ENCODE measurements at regions not wholly inside any gene's neighbourhood (a gene's known extent, or its start where the extent isn't known, plus 50 kb on each side); places are given as distances from the start of the nearest gene placed in this dataset.
"Not testable (repeated sequence)": the region's sequence is repeated elsewhere in the genome, so short reads cannot be mapped to it uniquely, and the experiment has no call there.

DNA sequence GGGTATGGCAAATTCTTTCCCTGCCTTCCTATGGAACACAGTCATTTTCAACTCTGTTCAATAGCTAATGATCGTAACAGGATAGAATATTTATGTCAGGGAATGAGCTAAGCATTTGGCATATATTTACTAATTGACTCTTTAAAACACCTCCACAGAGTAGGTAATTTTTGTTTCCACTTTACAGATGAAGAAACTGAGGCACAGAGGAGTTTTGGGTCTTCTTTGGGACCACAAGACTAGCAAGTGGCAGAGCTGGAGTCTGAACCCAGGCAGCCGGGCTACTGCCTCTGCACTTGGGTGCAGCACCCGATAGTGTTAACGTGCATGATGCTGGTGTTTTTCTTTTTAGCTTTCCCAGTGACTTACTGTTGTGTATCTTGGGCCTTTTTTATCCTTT is 384.0 kb downstream of the SFMBT2 start:
- no peak for DNase-seq

DNA sequence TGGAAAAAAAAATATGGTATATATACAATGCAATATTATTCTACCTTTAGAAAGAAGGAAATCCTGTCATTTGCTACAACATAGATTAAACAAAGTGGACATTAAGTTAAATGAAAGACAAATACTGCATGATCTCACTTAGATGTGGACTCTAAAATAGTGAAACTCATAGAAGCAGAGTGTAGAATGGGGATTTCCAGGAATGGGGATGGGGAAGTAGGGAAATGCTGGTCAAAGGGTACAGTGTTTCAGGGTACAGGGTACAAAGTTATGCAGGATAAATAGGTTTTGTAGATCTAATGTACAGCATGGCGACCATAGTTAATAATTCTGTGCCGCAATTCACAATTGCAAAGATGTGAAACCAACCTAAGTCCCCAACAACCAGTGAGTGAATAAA is 385.5 kb downstream of the SFMBT2 start:
- DNase-seq: no peak

DNA sequence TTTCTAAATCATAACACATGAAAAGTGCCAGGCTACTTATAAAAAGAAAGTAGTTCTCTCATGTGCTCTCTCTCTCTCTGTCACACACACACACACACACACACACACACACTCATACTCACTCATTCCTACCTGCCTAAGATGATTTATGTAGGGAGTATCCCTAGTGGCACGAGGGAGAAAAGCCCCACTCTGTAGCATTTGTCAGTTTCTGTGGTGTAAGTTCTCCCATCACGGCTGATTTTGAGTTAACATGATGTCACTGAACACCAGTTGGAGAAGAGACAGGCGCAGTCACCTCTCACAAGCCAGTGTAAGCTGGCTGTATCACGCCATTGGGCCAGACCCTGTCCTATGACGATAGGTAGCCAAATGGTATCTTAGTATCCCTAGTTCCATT is 395.4 kb downstream of the SFMBT2 start:
- no peak for DNase-seq

DNA sequence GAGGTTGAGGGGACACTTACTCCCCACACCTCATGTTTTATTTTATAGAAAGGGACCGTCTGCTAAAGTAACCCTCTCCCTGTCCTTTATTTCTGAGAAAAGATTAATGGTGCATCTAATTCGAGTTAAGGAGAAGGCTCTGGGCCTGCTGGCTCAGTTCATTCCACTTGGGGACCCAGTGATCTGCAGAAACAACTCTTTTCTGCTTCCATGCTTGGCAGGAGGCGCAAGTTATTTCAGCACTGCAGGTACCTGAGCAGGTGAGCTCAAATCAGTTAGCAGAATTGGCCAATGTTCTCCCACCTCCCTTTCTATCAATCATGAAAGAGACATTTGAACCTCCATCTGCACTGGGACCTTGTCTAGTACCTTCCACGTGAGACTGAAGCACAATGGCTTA is 396.1 kb downstream of the SFMBT2 start:
- DNase-seq: no peak

DNA sequence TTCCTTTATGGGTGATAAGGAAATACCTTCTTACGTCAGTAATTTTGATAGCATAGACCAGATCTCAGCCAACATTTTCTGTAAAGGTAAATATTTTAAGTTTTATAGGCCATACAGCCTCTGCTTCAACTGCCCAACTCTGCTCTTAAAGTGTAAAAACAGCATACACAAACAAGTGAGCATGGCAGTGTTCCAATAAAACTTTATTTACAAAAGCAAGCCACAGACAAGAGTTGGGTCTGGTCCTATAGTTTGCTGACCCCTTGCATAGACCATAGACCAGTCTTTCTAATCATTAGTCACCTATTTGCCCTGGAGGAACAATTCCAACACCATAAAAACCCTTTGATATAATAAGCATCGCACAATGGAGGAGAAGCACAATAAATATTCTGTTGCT is 398.8 kb downstream of the SFMBT2 start:
- no peak for DNase-seq

DNA sequence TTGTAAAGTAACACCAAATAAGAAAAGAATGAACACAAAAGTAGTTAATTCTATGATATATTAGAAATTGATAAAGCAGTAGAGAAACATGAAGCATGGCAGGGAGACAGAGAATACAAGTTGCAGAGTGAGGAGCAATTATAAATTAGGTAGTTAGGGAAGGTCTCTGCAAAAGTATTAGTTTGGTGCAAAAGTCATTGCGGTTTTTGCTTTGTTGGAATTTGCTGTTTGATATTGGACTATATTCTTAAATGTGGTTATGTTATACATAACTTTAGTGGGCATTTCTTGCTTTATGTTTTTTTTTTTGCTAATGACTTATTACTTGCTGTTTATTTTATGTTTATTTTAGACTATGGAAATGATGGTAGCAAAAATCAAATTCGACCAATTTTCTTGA is 402.2 kb downstream of the SFMBT2 start:
- DNase-seq: no peak

DNA sequence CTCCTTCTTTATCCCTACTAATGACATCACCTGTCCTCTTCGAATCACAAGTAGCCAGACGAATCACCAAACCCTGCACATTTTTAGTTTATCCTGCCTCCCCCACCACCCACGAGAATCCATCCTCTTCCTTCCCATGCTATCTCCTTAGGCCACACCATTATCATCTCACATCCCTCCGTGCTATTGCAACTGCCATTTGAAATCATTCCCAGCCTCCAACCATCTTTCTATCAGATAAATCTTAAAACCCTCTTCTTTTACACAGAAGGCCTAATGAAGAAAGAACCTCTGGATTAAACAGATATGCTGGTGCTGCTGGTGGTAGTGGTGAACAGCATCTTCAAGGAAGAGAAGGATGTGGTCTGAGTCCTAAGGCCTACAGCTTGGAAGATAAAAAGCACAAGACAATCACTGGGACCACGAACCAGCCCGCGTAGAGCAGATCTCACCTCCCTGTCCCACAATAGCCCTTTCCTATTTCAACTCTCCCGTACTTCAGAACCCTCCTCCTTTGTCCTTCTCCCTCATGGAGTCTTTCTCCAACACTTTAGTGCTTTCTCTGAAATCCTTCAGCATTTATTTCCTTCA is 403.1 kb downstream of the SFMBT2 start:
- DNase-seq: no peak

DNA sequence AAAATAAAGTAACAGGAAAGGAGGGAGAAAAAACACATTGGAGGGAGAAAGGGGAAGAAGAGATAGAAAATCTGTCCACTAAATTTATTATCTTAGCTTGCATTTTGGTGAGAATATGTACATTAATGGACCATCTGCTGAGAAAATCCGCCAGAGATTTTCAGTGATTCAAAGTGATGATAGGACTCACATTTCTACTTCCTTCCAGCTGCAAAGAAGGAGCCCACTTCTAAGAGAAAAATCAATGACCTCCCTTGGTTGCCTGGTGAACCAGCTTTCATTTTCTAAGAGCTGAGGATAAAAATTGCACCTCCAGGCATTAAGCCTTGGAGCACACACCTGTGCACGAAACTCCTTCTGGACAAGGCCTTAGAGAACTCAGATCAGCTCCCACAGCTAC is 404.3 kb downstream of the SFMBT2 start:
- DNase-seq: no peak

DNA sequence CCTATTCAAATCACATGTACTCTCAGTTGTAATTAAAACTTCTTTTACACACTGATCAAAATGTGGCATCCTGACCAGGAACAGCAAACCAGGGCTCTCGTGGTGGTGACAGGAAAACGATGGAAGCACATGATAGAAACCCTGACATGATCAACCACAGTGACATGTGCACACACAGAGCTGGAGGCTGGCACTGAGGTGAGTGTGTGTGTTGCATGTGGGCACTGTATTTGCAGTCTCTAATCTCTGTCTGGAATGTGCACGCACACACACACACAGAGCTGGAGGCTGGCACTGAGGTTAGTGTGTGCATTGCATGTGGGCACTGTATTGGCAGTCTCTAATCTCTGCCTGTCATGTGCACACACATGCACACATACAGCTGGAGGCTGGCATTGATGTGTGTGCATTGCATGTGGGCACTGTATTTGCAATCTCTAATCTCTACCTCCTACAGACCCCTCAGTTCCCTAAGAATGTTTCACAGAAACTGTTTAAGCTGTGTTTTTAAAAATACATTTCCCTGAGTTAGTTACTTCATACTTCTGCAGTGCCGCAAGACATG is 406.9 kb downstream of the SFMBT2 start:
- no peak for DNase-seq

DNA sequence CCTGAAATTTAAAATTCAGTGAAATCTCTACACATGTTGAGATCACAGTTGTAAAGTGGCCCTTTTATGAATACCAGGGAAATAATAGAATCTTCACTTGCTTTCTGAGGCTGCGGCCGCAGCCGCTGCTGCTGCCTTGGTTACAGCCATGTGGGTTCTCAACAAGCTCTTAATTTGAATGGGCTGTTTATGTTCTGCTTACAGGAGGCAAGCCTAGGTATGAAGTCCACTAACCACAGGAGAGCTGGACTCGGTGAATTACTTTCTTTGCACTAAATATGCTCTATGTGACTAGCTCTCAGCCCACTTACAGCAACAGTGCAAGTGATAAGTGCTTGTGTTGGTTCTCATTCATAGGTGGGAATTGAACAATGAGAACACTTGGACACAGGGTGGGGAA is 410.8 kb downstream of the SFMBT2 start:
- no peak for DNase-seq

DNA sequence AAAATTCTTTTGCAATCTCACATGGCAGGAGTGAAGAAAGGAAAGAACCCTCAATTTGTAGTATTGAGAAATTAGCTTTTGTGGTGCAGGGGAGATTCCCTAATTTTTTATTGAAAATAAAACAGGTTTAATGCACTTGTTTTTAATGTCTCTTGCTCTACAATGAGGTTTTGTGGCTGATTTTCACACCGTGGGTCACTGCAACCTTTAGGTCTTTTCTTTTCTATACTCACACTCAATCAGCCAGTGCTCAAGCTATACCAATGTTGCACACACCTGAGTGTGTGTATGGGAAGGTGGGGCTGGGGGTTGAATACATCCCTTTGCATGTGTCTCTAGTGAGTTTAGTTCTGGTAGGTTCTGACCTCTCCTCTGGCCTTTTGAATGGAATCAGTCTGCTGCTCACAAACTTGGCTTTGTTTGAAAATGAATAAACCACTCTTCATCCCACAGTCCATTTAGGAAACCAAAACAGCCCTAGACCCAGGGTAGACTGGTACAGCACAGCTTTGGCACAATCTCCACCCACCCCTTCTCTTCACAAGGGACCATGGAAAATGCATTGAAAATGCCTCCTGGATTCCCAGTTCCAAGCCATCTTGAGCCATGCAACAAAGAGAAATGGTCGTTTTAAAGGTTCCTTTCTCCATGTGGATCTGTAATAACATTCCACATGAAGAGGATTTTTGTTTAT is 411.5 kb downstream of the SFMBT2 start:
- no peak for DNase-seq

DNA sequence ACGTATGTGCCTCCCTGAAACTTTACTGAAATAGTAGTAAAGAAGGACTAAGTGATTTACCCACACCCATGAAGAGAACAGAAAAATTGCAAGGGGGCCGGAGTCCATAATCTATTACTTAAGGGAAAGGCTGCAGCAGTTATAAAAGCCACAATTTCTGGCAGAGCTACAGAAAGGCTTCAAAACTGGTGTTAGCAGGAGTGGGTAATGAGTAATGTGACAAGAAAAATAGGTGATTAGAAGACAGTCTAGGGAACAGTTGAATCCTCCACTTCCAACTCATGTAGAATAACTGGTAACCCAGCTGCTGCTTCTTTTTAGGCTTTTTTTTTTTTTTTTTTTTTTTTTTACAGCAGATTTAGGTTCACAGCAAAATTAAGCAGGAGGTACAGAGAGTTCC is 413.3 kb downstream of the SFMBT2 start:
- no peak for DNase-seq

DNA sequence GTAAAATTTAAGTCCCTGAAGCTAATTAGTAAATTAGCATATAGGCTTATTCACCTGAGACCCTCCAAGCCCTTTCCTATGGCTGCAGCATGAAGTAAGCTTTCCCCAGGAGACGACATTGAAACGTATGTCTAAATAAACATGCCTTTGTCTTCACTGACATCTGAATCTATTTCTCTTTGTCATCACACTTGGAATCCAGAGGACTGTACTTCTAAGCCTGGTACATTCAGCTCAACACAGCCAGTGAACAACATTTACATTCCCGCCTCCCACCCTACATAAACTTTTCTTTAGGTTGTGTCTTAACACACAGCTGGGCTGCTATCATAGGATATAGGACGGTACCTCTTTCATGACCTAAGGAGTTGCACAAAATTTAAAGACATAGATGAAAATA is 414.4 kb downstream of the SFMBT2 start:
- no peak for DNase-seq

DNA sequence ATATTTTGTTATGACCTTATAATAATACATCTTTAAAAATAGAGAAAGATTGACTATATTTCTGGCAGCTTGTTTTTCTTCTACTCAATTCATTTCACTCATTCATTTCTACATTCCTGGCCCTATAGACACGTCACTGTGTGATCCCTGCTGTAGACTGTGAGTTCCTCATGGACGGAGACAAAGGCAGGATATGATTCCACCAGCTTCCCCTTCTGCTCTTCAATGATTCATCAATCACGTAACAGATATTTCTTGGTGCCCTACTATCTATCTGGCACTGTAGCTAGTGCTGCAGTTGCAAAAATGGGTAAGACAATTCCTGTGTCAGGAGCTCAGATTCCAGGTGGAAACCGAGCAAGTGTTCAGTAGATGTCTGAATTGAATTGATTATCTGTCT is 415.0 kb downstream of the SFMBT2 start:
- no peak for DNase-seq

DNA sequence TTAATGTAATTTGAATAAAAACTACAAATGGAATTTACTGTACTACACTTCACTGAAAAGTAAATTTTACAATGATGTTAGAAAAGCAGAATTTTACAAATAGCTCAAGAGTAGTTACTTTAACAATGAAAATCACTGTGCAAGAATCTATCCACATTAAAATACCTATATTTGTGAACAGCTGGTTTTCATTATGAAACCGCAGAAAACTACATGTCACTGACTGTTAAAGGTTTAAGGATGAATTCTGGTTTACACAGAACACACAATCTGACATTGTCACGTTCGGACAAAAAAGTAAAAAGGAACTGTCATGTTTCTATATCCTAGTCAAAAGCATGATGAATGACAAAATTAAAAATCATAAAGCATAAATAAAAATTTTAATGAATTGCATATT is 415.3 kb upstream of the PRKCQ start:
- no peak for DNase-seq

DNA sequence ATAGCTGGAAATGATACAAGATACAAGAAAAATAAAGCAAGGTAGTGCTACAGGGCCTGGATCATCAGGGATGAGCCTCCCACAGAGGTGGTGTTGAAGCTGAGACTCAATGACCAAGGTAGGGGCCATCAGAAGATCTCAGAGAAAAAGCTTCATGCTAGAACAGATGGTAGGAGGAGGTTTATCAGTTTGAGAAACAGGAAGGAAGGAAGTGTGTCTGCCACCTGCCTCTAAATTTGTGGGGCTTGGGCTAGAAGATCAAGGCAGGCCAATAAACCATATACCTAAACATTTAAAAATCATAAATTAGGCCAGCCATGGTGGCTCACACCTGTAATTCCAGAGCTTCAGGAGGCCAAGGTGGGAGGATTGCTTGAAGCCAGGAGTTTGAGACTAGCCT is 410.8 kb upstream of the PRKCQ start:
- DNase-seq: no peak

DNA sequence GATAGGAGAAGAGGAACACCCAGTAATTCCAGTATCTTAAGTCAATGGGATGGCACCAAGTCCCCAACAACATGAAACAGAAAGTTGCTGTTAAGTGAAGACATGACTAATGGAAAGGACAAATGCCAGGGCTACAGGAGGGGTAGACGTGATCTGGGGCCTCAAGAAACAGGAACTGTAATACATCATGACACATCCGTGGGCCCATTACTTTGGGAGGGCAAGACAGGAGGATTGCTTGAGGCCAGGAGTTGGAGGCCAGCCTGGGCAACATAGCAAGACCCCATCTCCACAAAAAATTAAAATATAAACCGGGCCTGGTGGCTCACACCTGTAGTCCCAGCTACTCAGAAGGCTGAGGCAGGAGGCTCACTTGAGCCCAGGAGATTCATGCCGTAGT is 408.6 kb upstream of the PRKCQ start:
- DNase-seq: no peak

DNA sequence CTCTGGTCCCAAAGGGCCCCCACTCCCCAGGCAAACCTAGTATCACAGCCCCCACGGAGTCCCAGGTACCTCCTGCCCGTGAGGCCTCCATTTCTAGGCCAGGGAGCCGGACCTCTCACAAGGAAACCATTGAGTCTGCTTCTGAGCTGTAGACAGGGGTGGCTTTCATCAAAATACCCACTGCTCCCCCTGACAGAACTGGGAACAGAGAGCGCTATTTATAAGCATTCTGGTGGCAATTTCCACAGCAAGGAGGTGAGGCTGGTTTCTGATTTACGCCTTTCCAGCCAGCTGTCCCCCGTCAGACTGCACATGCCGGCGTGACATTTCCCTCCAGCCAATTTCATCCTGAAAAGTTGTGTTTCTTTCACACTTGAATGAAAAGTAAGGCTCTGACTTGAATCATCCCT is 407.5 kb upstream of the PRKCQ start:
- DNase-seq: no peak

DNA sequence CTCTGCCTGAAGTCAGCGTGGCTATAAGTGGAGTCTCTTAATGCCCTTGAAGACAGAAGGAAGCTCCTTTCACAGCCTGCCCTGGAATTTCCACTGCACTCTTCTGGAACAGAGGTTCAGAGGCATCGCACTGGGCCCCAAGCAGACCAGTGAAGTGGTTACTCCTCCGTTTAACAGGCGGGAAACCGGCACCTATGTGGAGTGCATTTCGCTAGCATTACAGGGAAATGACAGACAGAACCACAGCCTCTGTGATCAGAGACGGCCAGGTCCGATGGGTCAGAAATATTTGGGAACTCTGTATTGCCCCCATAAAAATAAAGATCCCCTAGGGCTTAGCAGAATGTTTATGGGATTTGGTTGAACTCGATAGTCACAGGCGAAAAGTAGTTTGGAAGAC is 406.9 kb upstream of the PRKCQ start:
- no peak for DNase-seq

DNA sequence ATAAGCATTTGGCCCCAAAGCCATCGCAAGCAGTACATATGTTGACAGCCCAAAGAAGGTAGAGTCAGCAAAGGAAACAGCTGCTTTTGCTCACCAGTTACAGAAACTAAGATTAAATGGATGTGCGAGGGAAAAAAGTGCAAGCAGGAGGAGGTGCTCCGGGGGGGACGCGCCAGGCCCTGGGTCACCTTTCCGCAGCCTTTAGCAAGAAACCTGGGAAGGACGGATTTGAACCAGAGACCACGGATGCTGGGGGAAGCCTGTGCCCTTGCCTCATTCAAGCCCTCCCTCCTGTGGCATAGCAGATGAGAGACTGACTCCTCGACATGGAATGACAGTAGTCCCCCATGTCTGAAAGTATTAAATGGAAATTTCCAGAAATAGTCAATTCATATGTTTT is 405.6 kb upstream of the PRKCQ start:
- no peak for DNase-seq

DNA sequence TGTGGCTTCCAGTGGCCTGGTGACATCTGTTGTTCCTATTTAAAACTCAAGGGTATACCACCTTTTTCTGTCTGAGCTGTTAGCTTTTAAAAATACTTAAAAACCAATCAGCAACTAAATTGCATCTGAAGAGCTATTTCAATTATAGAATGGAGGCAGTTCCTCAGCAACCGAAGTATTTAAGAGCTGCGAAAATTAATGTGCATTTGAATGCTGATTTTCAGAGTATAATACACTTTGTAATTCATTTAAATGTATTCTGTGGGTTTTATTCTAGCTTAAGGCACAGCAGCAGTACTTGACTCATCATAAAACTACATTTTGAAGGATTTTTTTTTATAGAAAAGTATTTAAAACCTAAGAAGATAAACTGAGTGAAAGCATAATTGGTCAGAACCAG is 404.9 kb upstream of the PRKCQ start:
- no peak for DNase-seq

DNA sequence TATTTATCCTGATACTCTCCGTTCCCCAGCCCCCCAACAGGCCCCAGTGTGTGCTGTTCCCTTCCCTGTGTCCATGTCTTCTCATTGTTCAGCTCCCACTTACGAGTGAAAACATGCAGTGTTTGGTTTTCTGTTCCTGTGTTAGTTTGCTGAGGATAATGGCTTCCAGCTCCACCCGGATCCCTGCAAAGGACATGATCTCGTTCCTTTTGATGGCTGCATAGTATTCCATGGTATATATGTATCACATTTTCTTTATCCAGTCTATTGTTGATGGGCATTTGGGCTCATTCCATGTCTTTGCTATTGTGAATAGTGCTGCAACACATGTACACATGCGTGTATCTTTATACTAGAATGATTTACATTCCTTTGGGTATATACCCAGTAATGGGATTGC is 403.9 kb upstream of the PRKCQ start:
- not testable (repeated sequence) for DNase-seq

DNA sequence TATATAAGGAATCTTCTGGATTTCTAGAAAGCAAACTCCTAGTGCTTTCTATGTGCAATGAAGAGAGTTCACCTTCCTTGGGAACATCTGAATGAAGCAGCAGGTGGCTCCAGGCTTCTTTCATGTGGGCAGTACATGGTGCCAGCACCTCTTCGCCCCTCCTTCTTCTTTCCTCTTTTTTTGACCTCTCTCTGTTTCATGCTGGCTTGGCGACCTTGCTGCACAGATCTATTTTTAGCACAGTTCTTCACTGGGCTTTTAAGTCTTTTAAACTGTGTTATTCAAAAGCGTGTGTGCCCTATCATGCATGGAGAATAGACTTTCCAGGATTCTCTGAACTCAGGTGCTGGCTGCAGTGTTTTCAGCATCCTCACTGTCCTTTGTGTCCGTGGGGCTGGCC is 400.3 kb upstream of the PRKCQ start:
- no peak for DNase-seq

DNA sequence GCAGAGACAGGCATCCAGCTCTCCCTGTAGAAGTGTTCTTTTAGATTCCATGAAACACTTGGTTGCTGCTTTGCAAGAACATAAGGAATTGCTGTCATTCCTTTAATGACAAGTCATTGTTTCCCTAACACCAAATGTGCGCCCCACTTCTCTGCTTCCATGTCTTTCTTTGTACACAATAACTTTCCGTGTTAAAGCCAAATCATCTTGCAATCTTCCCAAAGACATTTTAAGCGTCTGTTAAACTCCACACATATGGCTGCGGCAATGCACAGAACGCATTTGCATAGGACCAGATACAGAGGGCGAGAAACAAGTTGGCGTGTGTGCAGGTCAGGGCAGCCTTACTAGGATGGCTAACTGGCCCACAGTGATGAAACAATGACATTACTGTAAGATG is 399.3 kb upstream of the PRKCQ start:
- DNase-seq: no peak

DNA sequence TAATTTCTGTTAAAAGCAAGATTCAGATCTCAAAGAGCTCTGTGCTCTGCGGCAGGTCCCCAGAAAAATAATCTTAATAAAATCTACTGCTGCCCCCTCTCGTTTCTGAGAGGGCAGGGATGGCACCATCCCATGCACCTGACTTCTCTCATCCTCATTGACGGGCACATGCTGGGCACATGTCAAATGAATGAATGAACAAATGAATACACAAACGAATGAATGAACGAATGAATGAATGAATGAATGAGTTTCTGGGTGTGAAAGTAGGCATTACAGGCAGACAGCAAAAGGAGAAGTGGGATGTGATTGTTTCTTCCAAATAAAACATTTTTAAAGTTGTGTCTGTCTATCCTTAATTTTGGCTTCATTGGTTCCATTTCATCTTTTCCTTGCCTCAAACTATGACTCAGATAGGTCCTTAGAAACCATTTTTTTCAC is 398.1 kb upstream of the PRKCQ start:
- no peak for DNase-seq
